GM19351 (cell line): ENCODE measurements at regions not wholly inside any gene's neighbourhood (a gene's known extent, or its start where the extent isn't known, plus 50 kb on each side); places are given as distances from the start of the nearest gene placed in this dataset.

ENCODE experiments used
- ATAC-seq: cut with Tn5 transposase; IDR thresholded peaks from one replicate; pipeline ENCODE4 v1.9.1; 2021; ENCODE audit warnings: mild to moderate bottlenecking, moderate library complexity; ENCODE audit not compliant: unreplicated experiment

DNA sequence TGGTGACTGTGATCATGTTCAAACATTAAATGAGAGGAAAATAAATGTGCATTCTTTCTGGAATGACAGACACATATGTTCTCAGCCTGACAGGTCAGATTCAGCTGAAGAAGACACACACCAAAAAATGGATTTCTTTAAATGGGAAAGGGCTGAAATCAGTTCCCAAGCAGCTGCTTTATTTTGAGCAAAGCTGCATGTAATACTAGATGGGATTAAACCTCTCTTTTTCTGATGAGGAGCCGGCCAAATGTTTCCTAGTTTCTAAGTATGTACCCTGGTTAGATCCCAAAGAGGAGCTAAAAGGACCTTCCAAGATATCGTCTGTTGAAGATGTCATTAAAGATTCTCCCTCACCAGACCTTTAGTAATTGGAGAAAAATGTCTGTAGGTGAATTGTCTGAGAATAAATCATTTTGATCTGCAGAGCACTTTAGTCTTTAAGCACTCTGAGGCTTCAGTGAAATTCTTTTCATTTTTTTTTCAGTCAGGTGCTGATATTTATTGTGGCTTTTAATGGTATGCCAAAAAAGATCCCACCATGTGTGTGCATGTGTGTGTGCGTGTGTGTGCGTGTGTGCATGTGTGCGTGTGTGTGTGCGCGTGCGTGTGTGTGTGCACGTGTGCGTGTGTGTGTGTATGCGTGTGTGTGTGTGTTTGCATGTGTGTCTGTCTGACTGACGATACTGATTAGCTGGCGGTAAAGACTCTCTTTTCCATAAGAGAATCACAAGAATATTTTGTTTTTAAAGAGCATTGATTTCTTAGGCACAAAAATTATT lies 175.8 kb downstream of the IRS1 start:
- ATAC-seq = no peak

DNA sequence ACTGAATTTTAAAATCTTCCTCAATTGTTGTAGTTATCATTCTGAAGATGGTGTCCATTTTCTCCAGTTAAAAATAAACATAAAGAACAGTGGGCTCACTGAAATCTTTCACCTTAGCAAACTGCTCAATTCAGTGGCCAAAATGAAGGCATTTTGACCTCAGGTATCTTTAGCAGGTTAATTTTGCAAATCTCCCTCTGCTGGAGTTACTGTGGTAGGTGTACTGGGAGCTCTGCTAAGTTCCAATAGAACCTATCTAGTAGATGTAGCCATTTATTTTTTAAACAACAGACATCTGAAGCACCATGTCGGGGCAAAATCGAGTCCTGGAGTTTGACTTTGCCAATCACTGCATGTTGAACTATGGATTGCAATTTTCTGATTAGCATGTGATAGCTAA lies 177.1 kb downstream of the IRS1 start:
- no peak for ATAC-seq

DNA sequence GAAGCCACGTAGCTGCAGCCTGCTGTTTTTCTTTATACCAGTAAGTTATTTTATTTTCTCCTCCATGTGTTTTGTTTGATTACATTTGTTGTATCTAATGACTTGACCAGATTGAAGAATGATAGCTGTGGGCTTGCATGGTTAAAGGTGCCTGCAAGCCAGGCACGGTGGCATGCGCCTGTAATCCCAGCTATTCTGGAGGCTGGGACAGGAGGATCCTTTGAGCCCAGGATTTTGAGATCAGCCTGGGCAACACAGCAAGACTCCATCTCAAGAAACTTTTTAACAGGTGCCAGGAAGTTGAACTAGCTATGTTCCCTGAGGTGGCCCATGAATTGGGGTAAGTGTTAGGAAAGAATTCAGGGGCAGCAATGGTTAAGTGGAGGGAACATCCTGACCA lies 179.4 kb downstream of the IRS1 start:
- no peak for ATAC-seq

DNA sequence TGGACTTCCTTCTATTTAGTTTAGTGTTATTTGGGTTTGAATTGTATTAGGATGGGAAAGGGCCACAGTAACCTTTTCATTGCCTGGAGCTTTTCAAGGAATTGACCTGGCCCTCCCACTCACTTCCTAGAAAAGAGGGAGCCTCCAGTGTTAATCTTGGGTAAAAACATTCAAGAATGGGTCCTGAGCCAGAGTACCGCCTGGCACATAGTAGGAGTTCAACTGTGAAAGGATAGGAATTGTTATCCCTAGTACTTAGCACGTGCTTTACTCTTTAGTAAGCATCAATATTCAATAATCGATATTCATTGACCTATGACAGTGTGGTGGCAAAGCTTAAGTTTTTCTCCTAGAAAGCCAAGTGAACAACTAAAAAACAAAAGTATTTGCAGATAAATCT lies 179.9 kb downstream of the IRS1 start:
- ATAC-seq = no peak

DNA sequence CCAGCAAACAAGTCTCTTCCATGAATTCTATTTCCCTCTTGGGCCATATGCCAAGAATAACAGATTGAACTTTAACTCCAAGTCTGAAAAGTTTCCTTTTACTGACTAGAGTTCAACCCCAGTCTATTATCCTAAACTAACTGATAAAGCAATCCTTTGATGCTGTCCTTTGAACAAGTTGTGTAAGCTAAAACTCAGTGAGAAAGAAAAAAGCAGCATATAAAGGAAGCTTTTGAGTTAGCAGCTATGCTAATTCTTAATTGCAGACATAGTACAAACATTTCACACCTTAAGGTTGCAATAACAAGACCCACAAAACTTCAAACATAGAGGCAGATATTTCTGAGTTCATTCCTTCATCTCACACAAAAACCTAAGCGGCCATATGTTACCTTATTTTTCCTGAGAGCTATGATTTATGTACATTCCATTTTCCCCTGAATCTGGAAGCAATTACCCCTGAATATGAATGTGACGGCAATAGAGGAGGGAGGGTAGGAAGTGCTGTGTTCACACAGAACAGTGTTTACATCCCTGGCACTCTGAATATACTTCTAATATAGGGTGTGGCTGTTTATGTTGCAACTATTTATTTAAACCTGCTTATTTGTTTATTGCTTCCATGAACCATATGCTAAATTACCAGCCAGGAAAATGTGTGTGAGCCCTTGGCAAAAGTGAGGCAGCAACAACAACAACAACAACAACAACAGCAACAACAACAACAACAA lies 180.6 kb downstream of the IRS1 start:
- no peak for ATAC-seq

DNA sequence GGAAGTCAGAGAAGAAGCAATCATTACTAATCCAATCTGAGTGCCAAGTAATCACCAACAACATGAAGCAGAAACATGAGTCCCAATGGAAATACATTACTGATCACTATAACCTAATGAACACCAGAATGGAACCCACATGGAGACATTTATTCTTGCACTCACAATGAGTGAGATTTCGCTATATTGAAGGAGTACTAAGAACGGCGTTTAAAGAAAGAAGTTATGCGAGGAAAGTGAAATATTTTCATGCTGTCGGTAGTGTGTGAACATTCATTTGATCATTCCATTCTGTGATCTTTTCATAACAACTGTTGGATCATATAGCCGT lies 181.1 kb downstream of the IRS1 start:
- ATAC-seq = no peak

DNA sequence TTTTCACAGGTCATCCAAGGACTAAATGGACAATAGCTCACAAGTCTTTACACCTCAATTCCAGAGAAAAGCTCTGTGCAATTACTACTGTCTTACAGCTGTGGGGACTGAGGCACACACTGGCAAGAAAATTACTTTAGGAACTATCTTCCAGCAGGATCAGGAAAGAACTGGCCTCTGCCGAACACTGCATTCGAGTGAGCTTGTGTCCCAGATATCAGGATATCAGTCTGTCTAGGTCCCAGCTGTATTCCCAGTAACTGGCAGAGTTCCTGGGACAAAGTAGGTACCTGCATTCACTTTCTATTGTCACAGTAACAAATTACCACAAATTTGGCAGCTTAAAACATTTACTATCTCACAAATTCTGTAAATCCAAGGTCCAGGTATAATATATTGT lies 183.7 kb downstream of the IRS1 start:
- no peak for ATAC-seq

DNA sequence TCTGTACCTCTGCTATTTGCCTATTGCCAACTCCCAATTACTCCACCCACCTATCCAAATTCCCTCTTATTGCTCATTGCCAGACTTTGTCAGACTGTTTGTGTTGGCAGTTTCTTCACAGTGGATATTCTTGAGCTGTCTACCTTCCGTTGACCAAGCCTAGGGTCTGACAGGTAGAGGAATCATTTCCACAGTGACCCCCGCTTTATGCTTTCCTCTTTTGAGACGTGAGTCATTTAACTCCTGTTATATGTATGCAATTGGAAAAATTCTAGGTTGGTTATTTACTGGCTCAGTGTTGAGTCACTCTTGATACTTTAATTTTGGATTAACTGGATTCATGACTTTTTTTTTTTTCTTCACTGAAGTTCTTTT lies 187.7 kb downstream of the IRS1 start:
- ATAC-seq = no peak

DNA sequence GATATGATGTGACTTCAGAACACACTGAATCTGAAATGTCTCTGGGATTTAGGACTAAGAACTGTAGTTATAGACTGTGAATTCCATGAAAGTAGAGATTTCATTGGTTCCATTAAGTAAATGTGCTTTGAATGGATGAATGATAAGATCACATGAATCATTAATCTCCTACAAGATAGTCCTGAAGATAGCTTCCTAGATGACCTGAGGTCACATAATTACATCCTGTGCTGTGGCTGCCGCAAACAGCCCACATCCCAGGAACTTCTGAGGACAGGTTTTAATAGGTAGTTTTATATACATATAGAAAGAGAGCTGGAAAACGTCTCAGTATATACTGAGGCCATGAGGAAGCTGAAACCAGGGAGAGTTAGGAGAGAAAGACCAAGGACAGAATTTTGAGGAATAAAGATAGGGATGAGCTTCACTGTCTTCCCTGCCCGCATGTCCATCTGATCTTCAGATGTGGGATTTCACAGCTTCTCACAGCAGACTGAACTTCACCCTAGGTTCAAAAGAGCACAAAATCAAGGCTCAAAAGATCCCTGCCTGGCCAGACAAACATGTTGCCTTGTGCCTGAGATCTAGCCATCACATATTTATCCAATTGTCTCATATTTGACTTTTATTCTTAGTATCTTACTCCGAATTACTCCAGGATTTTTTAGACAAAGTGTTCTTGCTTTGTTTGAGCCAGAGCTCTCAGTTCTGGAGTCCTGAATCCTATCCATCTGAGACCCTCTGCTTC lies 188.2 kb downstream of the IRS1 start:
- no peak for ATAC-seq

DNA sequence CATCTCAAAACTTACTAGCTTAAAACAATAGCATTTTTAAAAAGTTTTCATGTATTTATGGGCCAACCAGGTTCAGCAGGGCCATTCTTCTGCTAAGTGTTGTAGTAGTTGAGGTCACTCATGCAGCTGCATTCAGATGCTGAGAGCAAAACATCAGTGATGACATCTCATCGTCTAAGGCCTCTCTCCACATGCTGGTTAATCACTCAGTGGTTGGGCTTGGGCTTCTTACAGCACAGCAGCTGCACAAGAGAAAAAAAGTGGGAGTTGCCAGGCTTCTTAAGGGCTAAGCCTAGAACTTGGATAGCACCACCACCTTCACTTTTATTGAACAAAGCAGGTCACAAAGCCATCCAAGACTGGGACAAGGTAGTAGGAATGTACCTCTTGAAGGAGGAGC lies 190.3 kb downstream of the IRS1 start:
- ATAC-seq = no peak

DNA sequence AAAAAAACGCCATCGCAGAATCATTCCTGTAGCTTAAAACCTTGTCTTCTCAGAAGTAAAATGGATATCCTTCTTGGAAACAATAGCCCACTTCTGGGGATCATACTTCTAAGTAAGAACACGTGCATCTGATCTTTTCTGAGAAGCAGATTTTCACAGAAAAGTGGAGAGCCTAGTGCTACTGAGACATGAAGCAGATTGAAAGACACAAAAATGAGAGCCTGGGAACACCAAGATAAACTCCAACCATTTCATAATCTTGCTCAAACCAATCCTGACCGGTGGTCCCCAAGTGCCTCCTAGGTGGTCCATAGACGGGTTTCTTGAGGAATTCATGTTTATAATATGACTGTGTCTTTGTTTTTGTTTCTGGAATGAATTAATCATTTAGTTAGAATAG lies 191.2 kb downstream of the IRS1 start:
- ATAC-seq = no peak

DNA sequence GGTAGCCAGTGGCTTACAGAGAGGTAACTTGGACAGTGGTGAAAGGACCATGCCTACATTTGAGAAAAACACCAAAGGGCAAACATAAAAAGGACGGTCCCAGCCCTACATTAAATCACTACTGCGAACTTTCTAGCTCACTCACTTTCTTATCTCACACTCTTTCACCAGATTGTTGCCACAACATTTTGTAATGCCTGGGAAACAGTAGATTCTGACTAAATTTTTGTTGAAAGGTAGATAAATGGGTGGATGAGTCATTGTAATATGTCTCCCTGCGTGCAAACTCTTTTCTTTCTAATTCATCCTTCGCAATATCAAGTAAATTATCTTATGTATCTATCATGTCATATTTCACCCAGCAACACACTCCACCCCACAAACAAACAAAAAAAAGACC lies 192.2 kb downstream of the IRS1 start:
- no peak for ATAC-seq

DNA sequence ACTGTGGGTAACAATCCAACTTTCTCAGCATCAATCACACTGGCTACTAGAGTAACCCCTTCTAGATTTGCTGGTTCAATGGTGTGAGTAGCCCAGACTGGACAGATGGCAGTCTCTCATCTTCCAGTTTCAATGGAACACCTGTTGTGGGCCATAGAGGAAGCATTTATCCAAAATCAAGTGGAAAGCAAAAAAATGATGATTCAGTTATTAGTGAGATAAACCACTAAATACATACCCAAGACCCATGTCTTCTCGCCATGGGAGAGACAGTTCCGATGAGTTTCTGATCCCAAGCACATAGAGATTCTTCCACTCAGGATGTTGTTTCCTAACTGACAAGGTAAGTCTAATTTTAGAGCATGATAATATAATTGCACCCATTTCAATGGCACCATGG lies 194.0 kb downstream of the IRS1 start:
- ATAC-seq = no peak

DNA sequence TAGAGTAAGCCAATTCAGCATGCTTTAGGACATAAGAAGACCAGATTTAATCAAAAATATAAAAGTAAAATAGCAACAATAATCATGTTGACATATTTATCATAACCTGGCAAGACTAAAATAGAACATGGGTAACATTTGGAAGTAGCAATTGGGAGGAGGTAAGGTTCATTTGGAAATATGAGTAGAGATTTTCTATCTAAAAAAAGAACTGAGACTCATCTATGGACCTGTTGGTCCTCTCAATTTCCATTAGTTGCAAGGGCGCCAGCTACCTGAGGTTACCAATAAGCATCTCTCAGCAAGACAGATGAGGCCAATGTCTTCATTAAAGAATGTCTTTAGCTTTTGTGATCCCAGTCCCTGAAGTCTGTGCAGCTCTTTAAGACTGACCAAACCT lies 196.0 kb downstream of the IRS1 start:
- no peak for ATAC-seq

DNA sequence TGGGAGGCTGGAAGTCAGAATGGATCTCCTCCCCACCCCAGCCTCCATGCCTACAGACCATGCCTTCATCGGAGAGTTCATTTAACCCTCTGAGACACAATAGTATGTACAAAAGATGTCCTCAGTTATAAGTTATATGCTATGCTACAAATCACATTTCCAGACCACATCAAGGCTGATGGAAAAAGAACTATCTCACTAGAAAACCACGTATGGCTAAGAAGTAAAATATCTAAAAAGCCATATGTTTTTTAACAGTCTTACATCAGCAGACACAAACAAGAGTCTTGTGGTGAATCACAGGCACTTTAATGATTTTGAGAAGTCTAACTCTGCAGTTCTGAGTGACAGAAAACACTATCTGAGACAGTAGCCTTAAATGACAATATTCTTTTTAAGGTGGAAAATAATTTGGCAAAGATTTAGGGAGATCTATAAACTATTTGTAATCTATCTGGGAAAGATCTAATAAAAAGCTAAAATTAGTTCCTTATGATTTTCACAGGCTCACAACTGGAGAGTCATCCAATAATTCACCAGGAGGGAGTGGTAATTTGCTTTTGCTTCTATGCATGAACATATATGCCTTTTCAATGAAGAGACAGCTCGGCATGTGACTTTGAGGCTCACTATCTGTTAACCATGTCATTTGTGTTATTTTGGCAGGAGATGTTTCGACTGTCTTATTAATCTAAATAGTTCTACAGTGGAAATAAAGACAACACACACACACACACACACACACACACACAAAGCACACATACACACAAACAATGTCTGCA lies 197.5 kb downstream of the IRS1 start:
- no peak for ATAC-seq

DNA sequence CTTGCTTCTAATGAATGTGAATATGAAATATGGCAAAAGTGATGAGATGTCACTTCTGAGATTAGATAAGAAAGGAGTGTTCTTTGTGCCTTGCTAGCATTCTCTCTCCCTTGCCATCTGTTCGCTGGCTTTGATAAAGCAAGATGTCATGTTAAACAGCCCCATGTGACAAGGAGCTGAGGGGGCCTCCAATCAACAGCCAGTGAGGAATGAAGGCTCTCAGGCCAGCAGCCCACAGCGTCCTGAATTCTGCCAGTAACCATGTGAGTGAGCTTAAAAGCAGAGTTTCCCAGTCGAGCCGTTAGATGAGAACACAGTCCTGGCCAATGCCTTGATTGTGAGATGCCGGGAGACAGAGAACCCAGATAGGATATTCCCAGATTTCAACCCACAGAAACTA lies 198.8 kb downstream of the IRS1 start:
- ATAC-seq = no peak

DNA sequence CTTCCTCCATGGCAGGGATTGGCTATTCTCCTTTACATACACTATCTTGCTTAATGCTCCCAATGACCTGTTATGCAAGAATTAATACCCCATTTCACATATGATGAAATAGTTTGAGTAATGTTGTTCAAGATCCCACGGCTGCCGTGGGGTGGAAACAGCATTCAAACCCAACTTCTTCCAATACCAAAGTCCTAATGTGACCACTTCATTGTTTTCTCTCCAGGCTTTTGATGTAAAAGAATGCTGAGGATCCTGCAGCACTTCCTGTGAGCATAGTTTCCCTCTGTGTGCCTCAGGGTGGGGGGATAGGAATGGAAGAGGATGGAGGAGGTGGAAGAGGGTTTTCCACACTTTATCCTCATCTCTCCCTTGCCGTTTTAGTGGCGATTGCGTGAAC lies 199.4 kb downstream of the IRS1 start:
- no peak for ATAC-seq

DNA sequence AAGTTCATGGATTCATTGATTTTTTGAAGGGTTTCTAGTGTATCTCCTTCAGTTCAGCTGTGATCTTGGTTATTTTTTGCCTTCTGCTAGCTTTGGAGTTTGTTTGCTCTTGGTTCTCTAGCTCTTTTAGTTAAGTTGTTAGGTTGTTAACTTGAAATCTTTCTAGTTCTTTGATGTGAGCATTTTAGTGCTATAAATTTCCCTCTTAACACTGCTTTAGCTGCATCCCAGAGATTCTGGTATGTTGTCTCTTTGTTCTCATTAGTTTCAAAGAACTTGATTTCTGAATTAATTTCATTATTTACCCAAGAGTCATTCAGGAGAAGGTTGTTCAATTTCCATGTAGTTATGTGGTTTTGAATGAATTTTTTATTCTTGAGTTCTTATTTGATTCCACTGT lies 210.6 kb downstream of the IRS1 start:
- ATAC-seq = no peak

DNA sequence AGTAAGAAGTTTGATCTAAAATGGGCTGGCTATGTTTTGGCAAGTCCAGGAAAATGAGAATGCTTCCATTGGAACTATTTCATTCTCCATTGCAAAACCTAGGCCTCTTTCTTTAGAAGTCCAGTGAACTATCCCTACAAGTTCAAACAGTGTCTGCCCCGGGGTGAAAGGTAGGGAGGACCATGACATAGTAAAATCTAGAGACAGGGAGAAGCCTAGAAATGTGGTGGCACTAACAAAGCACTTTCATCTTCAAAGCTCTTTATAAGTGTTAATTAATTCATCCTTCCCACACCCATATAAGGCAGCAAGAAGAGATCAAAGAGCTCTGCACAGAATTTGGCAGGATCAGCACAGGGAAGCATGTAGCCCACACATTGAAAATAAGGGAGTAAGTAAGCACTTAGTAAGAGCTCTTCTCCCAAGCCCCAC lies 214.5 kb downstream of the IRS1 start:
- no peak for ATAC-seq

DNA sequence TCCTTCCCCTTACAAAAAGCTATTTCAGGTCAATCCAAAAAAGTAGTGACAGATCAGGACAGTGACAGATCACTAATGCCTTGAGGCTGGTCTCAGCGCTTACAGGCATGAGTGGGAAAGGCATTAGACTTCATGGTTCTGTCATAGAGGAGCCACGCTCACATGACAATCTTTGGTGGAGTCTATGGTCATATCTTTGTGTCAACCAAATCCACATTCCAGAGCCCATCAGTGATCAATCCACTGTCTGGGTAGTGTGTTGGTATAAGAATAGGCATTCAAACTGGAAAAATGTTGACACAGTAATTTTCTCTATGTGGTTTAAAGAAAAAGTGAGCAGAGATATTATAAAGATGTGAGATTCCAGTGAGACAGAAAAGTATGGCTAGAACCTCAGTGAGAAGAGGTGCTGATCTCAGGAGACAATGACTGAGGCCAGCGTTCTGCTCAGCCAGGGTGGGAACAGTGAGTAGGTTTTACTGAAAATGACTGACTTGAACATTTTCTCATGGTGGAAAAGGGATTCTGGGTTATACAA lies 215.0 kb downstream of the IRS1 start:
- no peak for ATAC-seq

DNA sequence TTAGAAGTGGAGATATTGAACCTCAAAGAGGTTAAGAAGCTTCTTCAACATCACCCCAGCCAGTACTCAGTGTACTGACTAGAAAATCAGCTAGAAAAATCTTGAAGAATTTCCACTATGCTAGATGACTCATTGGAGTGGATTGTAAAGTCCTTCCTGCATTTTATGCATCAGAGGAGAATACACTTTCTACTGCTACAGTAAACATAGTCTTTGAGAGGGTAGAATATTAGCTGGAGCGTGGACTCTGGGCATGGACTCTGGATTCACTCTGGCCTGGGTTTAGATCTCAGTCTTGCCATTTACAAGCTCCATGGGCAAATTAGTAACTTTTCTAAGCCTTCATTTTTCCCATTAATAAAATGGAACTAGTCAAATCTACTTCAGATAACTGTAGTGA lies 215.9 kb downstream of the IRS1 start:
- ATAC-seq = no peak
